NCI-H69 (cell line): ENCODE measurements at regions not wholly inside any gene's neighbourhood (a gene's known extent, or its start where the extent isn't known, plus 50 kb on each side); places are given as distances from the start of the nearest gene placed in this dataset.
A peak's percentile ranks its signal among the peaks of the same experiment; 100 is the strongest.

Experiments used
- DNase-seq: peaks from one replicate; lab custom pipeline; 2025; lab: John Stamatoyannopoulos, UW

- no peak for DNase-seq
Observed at GRCh38 chr9:103919605-103920209, 174.4 kb upstream of the SMC2 start.

- no peak for DNase-seq
Observed at GRCh38 chr9:103928442-103928841, 165.7 kb upstream of the SMC2 start.

GRCh38 chr9:103941104-103941503, 153.0 kb upstream of the SMC2 start:
- peak; percentile 17 for DNase-seq

GRCh38 chr9:103942200-103942599, 151.9 kb upstream of the SMC2 start:
- DNase-seq, result peak; percentile 80

GRCh38 chr9:103942651-103943050, 151.5 kb upstream of the SMC2 start:
- DNase-seq, result peak; percentile 98

- DNase-seq, result peak; percentile 81
Observed at GRCh38 chr9:103949096-103949495, 145.0 kb upstream of the SMC2 start.

- DNase-seq, result no peak
Observed at GRCh38 chr9:103977163-103977562, 116.9 kb upstream of the SMC2 start.

- no peak for DNase-seq
Observed at GRCh38 chr9:103978396-103978795, 115.7 kb upstream of the SMC2 start.

GRCh38 chr9:103981912-103982311, 112.2 kb upstream of the SMC2 start:
- DNase-seq, result no peak

- no peak for DNase-seq
Observed at GRCh38 chr9:103985077-103985476, 109.0 kb upstream of the SMC2 start.

GRCh38 chr9:103988821-103989220, 105.3 kb upstream of the SMC2 start:
- DNase-seq, result peak; percentile 51

GRCh38 chr9:103990311-103990710, 103.8 kb upstream of the SMC2 start:
- peak; percentile 26 for DNase-seq

GRCh38 chr9:103991001-103991400, 103.1 kb upstream of the SMC2 start:
- no peak for DNase-seq

- DNase-seq, result peak; percentile 36
Observed at GRCh38 chr9:103991698-103992097, 102.4 kb upstream of the SMC2 start.

- no peak for DNase-seq
Observed at GRCh38 chr9:103992938-103993579, 101.0 kb upstream of the SMC2 start.

GRCh38 chr9:103997856-103998370, 96.2 kb upstream of the SMC2 start:
- peak; percentile 53 for DNase-seq

- DNase-seq, result no peak
Observed at GRCh38 chr9:103999375-104000062, 94.6 kb upstream of the SMC2 start.

- peak; percentile 75 for DNase-seq
Observed at GRCh38 chr9:104009826-104010225, 84.3 kb upstream of the SMC2 start.

GRCh38 chr9:104022083-104022482, 72.0 kb upstream of the SMC2 start:
- DNase-seq, result no peak

- no peak for DNase-seq
Observed at GRCh38 chr9:104025104-104025503, 69.0 kb upstream of the SMC2 start.

- DNase-seq, result no peak
Observed at GRCh38 chr9:104025945-104026344, 68.2 kb upstream of the SMC2 start.

- DNase-seq, result peak; percentile 26
Observed at GRCh38 chr9:104027295-104027694, 66.8 kb upstream of the SMC2 start.

- DNase-seq, result no peak
Observed at GRCh38 chr9:104028827-104029226, 65.3 kb upstream of the SMC2 start.
